HL-60 (cell line): ENCODE measurements at regions not wholly inside any gene's neighbourhood (a gene's known extent, or its start where the extent isn't known, plus 50 kb on each side); places are given as distances from the start of the nearest gene placed in this dataset.

Experiments used
- CTCF ChIP-seq: IDR thresholded peaks from one replicate; pipeline ENCODE4 v1.5.1; 2011; ENCODE audit warnings: low read length, control low read depth, inconsistent platforms; ENCODE audit not compliant: insufficient read depth
- REST ChIP-seq: IDR thresholded peaks from 2 replicates; pipeline ENCODE4 v1.6.1; 2012; ENCODE audit warnings: low read depth; ENCODE audit not compliant: insufficient replicate concordance

GRCh38 chr12:88944397-88944796 is 364.1 kb upstream of the KITLG start:
- TF ChIP-seq REST: no peak
- TF ChIP-seq CTCF: no peak
